DMS 273 (cell line): ENCODE measurements at regions not wholly inside any gene's neighbourhood (a gene's known extent, or its start where the extent isn't known, plus 50 kb on each side); places are given as distances from the start of the nearest gene placed in this dataset.

Experiments used
- DNase-seq: peaks from one replicate; lab custom pipeline; 2025; ENCODE audit not compliant: unreplicated experiment; lab: John Stamatoyannopoulos, UW

DNA sequence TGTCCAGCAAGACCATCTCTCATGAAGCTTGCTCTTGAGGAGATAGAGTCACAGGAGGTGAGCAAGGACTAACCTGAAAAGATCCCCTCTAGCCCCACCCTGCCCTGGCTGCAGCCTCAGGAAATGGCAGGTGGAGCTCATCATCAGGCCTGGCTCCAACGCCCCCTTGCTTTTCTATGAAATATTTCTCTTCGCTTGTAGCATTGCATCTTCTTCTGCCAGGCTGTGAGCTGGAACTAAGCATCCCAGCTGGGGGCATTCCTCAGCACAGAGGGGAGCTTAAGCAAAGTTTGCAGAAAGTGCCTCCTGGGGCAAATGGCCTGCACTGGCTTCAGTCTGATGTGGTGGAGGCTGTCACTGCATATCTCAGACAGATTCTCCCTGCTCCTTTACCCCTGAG is 90.1 kb upstream of the LGALSL start:
- no peak for DNase-seq

DNA sequence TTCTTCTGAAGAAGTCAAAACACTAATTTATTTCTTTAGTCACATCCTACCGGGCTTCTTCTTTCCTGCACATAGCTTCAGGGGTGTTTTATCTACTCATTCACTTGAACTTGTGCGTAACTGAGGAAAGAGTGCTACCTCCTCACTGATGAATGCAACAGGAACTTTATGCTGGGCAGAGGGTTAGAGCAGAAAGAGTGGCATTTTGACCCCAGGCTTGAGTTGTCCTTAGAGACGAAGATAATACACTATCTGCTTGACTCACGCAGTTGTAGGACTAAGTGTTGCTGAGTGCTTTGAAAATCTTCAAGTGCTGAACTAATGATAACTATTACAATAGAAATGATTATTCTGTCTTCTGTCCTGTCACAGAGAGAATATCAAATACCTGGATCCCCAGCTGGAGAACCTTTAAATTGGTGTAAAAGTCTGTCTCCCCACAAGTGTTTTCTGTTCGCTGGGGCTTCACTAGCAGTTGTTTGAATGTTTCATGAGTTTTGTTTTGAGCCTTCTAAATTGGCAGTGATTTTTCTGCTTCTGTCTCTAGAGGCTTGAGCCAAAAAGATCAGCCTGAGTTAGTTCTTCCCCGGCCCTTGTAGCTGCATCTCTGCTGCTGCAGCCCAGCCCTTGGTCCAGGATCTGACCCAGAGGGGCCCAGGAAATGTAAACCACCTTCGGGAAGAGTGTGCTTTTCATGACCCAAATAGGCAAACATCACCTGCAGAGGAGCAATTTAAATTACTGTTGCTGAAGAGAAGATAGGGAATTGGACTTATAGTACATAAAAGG is 86.3 kb upstream of the LGALSL start:
- no peak for DNase-seq

DNA sequence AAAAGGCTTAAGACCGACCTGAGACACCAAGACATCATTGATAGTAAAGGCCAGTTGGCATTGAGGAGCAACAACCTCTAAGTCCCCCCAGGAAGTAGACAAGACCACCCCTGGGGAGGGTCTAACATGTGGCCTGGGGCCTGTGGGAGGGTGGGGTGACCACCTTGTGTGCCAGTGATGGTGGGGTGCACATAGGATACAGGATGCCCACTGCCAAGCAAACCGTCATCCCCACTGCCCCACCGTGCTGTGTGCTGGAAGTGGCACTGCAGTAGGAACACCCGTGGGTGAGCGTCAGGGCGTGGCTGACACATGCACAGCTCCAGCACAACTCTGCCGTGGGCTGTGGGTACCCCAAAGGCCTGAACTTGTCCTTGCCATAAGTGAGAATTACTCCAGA is 84.3 kb upstream of the LGALSL start:
- DNase-seq = no peak

- DNase-seq = no peak
Observed at GRCh38 chr2:64371727-64372126, 82.2 kb upstream of the LGALSL start.

DNA sequence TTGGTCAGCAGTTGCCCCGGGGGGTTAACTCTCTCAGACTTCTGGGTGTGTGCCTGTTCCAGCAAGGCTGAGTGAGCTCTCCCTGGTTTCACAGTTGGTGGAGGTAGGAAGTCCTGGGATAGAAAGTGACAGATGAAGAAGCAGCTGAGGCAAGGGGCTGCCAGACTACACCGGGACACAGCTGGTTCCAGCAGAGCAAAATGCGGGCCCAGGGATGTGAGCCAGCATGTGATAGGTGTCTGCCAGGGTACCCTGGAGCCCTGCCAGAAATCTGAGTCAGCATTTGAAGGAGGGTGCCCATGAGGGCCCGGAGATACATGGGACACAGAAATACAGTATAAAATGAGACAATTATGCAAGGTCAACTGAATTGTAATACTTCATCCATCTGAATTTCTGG is 79.3 kb upstream of the LGALSL start:
- DNase-seq = no peak

DNA sequence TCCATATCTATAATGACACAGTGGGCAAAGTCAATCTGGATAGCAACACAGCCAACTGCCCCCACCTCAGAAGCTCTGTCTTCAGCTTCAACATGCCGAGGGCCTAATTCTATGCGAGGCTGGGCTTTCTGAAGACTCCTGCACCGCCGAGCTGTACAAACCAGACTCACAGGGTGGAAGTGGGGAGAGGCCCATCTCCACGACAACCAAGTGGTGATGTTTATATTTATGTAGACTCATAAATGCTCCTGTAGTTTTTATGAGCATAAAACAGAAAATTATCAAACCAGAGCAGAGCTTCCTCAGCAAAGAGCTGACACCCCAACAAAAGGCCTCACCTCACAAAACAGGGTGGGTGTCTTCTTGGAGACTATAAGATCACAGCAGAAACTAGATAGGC is 77.0 kb upstream of the LGALSL start:
- no peak for DNase-seq

- no peak for DNase-seq
Observed at GRCh38 chr2:64379186-64379585, 74.8 kb upstream of the LGALSL start.

- no peak for DNase-seq
Observed at GRCh38 chr2:64380853-64381527, 73.0 kb upstream of the LGALSL start.

DNA sequence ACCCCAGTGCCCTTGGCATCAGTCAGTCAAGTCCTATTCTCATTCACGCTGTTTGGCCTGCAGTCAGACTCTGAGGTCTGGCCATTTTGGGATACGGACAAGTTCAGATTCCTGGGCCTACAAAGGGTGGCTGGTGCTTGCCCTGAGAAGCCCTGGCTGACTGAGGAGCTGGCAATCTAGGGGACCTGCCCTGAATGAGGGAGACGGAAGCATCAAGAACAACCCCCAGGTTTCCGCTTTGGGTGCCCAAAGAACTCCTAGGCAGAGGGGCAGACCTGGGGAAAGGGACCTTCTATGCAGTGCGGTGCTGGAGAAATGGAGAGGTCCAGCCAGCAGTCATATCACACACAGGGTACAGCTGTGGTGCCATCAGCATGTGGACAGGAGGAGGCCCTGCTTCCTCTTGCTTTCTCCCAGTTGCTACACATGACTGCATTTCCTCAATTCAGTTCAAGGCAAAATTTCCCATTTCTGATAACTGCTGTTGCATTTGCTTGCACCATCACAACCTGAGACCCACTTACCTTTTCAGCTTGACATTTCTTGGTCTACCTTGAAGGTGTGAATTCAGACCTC is 70.9 kb upstream of the LGALSL start:
- no peak for DNase-seq

- no peak for DNase-seq
Observed at GRCh38 chr2:64383881-64384280, 70.1 kb upstream of the LGALSL start.

DNA sequence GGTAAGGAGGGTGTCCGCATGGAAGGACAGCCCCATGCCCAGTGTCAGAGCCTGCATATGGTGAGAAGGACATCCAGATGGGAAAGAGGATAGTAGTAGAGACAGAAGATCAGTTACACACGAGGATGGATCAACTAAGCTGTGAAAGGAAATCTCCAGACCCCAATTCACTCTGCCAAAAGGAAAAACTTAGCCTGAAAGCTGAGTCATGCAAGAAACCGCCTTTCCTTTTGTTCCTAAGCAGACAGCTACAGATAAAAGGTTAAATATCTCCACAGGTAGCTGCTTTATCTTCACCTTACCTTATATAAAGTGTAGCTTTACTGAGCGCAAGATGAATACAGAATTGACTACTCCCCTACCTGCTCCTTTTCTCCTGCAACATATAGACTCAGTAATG is 67.3 kb upstream of the LGALSL start:
- DNase-seq = no peak

GRCh38 chr2:64390586-64390985 is 63.4 kb upstream of the LGALSL start:
- DNase-seq = no peak

DNA sequence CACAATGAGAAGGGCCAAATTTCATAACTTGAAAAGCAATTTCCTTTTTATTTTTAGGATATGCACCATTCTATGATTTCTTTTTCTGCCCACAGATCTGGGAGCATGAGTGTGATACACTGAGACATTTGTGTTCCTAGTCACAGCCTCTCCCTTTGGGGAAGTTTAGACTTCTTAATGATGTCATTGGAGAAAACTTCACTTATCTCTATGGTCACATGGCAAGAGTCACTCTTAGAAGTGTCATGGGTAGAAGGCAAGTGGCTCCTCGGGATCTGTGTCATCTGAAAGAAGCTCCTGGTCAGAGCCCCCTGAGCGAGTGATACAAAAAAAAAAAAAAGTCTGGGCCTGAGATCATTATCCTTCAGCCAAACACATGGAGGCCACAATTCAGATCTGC is 62.5 kb upstream of the LGALSL start:
- DNase-seq = no peak

- DNase-seq = no peak
Observed at GRCh38 chr2:64391940-64392339, 62.0 kb upstream of the LGALSL start.

DNA sequence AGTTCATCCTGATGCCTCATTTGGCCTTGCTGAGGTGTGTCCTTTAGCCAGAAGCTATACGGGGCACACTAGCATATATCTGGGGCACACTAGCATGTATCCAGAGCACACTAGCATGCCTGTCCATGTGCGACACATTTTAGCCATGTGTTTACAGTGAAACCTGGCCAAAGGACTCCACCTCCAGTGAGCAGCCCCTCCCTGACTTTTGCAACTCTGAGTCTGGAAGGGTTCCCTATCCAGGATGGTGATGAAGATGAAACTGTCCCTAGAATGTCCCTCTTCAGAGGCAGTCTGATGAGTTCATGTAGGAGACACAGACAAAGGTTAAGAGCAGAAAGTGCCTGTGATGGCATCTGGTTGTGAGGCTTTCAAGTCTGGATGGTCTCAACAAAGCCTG is 61.4 kb upstream of the LGALSL start:
- no peak for DNase-seq

- no peak for DNase-seq
Observed at GRCh38 chr2:64393383-64394010, 60.5 kb upstream of the LGALSL start.

DNA sequence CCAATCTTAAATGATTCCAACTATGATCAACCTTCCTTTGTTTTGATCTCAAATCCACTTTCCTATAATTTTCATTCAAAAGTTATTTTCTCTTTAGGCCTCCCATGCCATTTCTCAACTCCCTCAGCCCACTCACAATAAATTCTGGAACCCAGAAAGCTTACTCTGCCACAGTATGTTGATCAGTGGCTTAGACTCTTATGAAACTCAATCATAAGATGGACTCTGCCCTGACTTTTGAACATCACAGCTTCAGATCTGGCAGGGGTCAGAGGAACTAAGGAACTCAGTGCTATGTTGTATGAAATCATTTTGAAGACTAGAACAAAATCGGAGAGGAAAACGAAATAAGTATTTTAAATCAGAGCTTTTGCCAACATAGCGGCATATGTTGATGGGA is 59.8 kb upstream of the LGALSL start:
- no peak for DNase-seq

DNA sequence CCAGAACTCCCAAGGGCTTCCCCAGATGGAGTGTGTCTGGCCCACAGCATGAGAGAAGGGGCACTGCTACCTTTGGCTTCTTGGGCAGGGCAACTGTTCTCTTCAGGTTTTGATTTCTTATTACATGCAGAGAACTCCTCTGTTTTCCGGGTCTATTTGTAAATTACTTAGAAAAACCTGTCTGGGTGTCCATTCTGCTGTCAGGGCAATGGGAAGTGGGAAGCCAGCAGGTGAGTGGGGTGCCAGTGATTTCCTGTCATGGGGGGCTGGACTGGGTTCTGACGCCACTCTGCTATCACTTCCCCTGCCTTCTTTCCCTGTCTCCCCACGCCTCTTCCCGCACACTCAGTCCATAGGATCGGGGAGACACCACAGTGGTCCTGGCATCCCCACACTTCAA is 58.0 kb upstream of the LGALSL start:
- no peak for DNase-seq

DNA sequence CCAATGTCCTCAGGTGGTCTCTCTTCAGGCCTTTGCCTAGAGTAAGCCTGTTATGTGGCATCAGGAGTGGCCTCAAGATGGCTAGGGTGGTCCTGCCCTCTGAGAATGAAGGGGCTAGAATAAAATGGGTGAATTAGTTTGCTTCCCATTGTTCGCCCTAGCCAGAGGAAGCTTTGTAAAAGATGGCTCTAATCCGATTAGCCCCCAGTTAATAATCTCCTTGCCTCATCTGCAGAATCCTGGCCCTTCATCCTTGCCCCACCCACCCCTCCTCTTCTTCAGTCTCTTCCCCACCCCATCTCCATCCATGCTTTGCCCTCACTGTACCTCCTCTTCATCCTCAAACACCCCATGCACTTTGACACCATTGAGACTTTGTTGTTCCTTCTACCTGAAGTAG is 57.4 kb upstream of the LGALSL start:
- DNase-seq = no peak

- DNase-seq = no peak
Observed at GRCh38 chr2:64398516-64399129, 55.3 kb upstream of the LGALSL start.

GRCh38 chr2:64399521-64399920 is 54.4 kb upstream of the LGALSL start:
- DNase-seq = no peak
